ENCODE measurements at regions not wholly inside any gene's neighbourhood (a gene's known extent, or its start where the extent isn't known, plus 50 kb on each side); places are given as distances from the start of the nearest gene placed in this dataset.

DNA sequence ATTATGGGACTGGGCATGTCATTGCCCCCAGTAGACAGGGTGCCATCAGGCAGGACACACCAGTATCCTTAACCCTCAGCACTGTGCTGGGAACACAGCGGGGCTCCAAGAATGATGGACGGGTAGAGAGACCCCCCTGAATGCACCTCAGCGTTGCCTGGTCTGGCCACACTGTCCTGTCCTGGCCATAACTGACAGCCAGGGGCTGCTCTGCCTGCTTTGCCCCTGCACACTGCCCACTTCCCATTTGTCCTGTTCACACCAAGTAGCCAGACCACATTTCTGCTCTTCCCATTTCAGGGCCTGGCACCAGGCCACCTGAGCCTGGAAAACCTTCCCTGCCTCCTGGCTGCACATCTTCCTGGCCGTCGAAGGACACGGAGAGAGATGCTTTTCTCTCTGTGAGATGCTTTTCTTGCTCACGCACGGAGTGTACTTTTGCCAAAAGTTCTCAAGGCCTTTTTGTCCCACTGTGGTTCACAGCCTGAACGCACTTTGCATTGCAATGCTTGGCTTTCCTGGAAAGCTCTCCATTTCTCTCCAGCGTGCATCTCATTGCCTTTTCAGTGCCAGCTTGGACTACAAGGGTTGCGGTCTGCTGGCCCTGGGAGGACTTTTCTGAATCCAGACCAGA, 131.0 kb upstream of the EEPD1 start:
- ATAC-seq = no peak
- no peaks in the 10 kb centered on the region for H3K27me3 ChIP-seq
- no peaks in the 10 kb centered on the region for H3K9me3 ChIP-seq
- 77 to 78% methylated on average over 11 of the region's 11 CpGs for WGBS, 2 donors
- no peak overlapping the region for H3K4me3 ChIP-seq
- no peak for DNase-seq
- intact Hi-C loops (cut with DNase I) = no loop called here
- no peak overlapping the region for H3K27ac ChIP-seq
- TF ChIP-seq, protein P1, sequence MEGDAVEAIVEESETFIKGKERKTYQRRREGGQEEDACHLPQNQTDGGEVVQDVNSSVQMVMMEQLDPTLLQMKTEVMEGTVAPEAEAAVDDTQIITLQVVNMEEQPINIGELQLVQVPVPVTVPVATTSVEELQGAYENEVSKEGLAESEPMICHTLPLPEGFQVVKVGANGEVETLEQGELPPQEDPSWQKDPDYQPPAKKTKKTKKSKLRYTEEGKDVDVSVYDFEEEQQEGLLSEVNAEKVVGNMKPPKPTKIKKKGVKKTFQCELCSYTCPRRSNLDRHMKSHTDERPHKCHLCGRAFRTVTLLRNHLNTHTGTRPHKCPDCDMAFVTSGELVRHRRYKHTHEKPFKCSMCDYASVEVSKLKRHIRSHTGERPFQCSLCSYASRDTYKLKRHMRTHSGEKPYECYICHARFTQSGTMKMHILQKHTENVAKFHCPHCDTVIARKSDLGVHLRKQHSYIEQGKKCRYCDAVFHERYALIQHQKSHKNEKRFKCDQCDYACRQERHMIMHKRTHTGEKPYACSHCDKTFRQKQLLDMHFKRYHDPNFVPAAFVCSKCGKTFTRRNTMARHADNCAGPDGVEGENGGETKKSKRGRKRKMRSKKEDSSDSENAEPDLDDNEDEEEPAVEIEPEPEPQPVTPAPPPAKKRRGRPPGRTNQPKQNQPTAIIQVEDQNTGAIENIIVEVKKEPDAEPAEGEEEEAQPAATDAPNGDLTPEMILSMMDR (IDR thresholded peaks at IDR 0.05) = no peak
- TF ChIP-seq POLR2A (IDR thresholded peaks at IDR 0.05) = no peak
- H3K4me1 ChIP-seq = no peaks in the 10 kb centered on the region
- H3K36me3 ChIP-seq (replicated peaks in 1 of 2; ENCODE audit: insufficient read depth in 1 of 2, low read depth in 2 of 2) = no peaks in the 10 kb centered on the region

DNA sequence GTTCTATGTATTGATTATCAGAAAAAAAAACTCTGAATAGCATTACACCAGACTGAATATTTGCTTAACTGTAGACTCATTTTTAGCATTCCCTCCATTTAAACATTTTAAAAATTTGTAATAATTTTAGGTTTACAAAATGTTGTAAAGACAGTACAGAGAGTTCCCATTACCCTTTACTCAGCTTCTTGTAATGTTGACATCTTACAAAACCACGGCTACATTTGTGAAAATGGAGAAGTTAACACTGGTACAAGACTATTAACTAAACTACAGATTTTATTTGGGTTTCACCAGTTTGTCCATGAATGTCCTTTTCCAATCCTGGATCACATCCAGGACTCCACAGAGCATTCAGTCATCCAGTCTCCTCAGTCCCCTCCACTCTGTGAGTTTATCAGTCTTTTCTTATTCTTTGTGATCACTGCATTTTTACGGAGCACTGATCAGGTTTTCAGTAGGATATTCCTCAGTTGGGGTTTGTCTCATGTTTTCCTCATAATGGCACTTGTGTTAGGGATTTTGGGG, 130.0 kb upstream of the EEPD1 start:
- H3K4me1 ChIP-seq = no peaks in the 10 kb centered on the region
- intact Hi-C loops (cut with DNase I) = no loop called here
- no peak overlapping the region for H3K4me3 ChIP-seq
- DNase-seq = no peak
- H3K27me3 ChIP-seq = no peaks in the 10 kb centered on the region
- no peaks in the 10 kb centered on the region for H3K9me3 ChIP-seq
- no peak for ATAC-seq
- H3K36me3 ChIP-seq (replicated peaks in 1 of 2; ENCODE audit: insufficient read depth in 1 of 2, low read depth in 2 of 2) = no peaks in the 10 kb centered on the region
- H3K27ac ChIP-seq = no peak overlapping the region
- no peak for TF ChIP-seq POLR2A (IDR thresholded peaks at IDR 0.05)
- TF ChIP-seq, protein P1 (IDR thresholded peaks at IDR 0.05) = no peak
- 86 to 88% methylated on average over 2 of the region's 2 CpGs for WGBS, 2 donors

GRCh38 chr7:36025190-36025589, 127.9 kb upstream of the EEPD1 start:
- TF ChIP-seq, protein P1 (IDR thresholded peaks at IDR 0.05) = no peak
- no peak for TF ChIP-seq POLR2A (IDR thresholded peaks at IDR 0.05)
- Histone ChIP-seq H3K9me3 (no peaks in the 10 kb centered on the region), H3K4me3 (no peak overlapping the region), H3K4me1 (no peaks in the 10 kb centered on the region), H3K36me3 (replicated peaks in 1 of 2; ENCODE audit: insufficient read depth in 1 of 2, low read depth in 2 of 2) (no peaks in the 10 kb centered on the region), H3K27me3 (no peaks in the 10 kb centered on the region), H3K27ac (no peak overlapping the region)
- DNase-seq (no peak), ATAC-seq (no peak)
- WGBS, 2 donors = 72 to 85% methylated on average over 4 of the region's 4 CpGs
- intact Hi-C loops (cut with DNase I) = no loop called here

GRCh38 chr7:36029311-36029710, 123.7 kb upstream of the EEPD1 start:
- TF ChIP-seq POLR2A (IDR thresholded peaks at IDR 0.05) = no peak
- TF ChIP-seq, protein P1 (IDR thresholded peaks at IDR 0.05) = no peak
- H3K36me3 ChIP-seq (replicated peaks in 1 of 2; ENCODE audit: insufficient read depth in 1 of 2, low read depth in 2 of 2) = no peaks in the 10 kb centered on the region
- no peak overlapping the region for H3K27ac ChIP-seq
- intact Hi-C loops (cut with DNase I) = no loop called here
- H3K9me3 ChIP-seq = no peaks in the 10 kb centered on the region
- ATAC-seq = no peak
- H3K27me3 ChIP-seq = no peaks in the 10 kb centered on the region
- no peak for DNase-seq
- no peaks in the 10 kb centered on the region for H3K4me1 ChIP-seq
- WGBS, 2 donors = 55 to 70% methylated on average over 4 of the region's 4 CpGs
- H3K4me3 ChIP-seq = no peak overlapping the region
